ENCODE measurements at regions not wholly inside any gene's neighbourhood (a gene's known extent, or its start where the extent isn't known, plus 50 kb on each side); places are given as distances from the start of the nearest gene placed in this dataset.

DNA sequence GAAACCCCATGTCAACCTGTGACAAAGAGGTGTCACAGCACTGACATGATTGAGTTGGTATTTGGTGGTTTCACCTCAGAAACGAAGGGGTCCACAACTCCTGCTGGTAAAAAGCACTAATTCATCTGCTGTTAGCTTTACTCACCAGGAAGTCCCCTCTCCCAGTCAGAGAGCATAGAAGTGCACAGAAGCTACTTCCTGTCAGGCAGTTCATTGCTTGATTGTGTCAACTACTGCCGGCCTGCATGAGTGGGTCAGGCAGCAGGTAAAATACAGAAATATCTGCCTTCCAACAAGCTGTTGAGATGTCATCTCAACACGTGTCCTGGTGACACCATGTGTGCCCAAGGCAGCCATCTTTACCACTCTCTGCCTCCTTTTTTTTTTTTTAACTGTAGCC lies 596.6 kb upstream of the NR2F2 start:
- no peak for TF ChIP-seq CTCF (IDR thresholded peaks at IDR 0.05)
- no peak for TF ChIP-seq EP300 (IDR thresholded peaks at IDR 0.05)
- TF ChIP-seq POLR2A (IDR thresholded peaks at IDR 0.05) = no peak
- no peak for TF ChIP-seq POLR2AphosphoS5 (IDR thresholded peaks at IDR 0.05)
